ENCODE measurements at regions not wholly inside any gene's neighbourhood (a gene's known extent, or its start where the extent isn't known, plus 50 kb on each side); places are given as distances from the start of the nearest gene placed in this dataset.
A peak's percentile ranks its signal among the peaks of the same experiment; 100 is the strongest.

DNA sequence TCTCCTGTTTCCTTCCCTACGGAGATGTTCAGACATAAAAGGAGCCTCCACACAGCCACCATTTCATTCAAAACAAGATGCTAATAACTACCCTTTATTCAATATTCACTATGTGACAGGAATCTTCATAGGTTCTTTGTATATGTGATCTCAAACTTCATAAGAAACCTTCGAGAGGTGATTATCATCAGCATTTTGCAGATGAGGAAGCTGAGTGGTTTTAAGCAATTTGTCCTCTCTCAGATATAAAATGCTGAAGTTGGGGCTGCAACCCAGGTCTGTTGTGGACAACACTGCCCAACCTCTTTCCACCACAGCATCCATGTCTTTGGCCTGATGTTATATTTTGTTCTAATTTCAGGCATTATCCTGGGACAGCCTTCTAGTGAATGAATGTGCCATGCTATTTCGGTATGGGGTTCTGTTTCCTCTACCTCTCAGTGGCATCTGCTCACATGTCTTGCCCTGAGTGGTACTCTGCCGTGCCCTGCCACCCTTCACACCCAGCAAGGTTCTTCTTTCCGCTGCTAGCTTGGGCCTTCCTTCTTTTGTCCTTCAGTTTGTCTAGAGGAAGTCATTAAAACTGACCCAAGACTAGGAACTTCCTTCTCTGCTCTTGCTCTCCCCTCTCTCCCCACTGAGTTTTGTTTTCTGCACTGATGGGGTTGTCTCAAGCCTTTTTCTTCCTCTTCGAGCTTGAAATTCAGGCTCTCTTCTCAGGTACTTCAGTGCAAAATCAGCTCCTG is 300.9 kb upstream of the PRDM1 start:
- no peaks in the 10 kb centered on the region for H3K36me3 Mint-ChIP-seq (ENCODE audit: low read depth)
- H3K36me3 ChIP-seq (ENCODE audit: insufficient read depth), result no peaks in the 10 kb centered on the region
- H3K4me3 ChIP-seq, result no peak overlapping the region
- TF ChIP-seq, protein P1, sequence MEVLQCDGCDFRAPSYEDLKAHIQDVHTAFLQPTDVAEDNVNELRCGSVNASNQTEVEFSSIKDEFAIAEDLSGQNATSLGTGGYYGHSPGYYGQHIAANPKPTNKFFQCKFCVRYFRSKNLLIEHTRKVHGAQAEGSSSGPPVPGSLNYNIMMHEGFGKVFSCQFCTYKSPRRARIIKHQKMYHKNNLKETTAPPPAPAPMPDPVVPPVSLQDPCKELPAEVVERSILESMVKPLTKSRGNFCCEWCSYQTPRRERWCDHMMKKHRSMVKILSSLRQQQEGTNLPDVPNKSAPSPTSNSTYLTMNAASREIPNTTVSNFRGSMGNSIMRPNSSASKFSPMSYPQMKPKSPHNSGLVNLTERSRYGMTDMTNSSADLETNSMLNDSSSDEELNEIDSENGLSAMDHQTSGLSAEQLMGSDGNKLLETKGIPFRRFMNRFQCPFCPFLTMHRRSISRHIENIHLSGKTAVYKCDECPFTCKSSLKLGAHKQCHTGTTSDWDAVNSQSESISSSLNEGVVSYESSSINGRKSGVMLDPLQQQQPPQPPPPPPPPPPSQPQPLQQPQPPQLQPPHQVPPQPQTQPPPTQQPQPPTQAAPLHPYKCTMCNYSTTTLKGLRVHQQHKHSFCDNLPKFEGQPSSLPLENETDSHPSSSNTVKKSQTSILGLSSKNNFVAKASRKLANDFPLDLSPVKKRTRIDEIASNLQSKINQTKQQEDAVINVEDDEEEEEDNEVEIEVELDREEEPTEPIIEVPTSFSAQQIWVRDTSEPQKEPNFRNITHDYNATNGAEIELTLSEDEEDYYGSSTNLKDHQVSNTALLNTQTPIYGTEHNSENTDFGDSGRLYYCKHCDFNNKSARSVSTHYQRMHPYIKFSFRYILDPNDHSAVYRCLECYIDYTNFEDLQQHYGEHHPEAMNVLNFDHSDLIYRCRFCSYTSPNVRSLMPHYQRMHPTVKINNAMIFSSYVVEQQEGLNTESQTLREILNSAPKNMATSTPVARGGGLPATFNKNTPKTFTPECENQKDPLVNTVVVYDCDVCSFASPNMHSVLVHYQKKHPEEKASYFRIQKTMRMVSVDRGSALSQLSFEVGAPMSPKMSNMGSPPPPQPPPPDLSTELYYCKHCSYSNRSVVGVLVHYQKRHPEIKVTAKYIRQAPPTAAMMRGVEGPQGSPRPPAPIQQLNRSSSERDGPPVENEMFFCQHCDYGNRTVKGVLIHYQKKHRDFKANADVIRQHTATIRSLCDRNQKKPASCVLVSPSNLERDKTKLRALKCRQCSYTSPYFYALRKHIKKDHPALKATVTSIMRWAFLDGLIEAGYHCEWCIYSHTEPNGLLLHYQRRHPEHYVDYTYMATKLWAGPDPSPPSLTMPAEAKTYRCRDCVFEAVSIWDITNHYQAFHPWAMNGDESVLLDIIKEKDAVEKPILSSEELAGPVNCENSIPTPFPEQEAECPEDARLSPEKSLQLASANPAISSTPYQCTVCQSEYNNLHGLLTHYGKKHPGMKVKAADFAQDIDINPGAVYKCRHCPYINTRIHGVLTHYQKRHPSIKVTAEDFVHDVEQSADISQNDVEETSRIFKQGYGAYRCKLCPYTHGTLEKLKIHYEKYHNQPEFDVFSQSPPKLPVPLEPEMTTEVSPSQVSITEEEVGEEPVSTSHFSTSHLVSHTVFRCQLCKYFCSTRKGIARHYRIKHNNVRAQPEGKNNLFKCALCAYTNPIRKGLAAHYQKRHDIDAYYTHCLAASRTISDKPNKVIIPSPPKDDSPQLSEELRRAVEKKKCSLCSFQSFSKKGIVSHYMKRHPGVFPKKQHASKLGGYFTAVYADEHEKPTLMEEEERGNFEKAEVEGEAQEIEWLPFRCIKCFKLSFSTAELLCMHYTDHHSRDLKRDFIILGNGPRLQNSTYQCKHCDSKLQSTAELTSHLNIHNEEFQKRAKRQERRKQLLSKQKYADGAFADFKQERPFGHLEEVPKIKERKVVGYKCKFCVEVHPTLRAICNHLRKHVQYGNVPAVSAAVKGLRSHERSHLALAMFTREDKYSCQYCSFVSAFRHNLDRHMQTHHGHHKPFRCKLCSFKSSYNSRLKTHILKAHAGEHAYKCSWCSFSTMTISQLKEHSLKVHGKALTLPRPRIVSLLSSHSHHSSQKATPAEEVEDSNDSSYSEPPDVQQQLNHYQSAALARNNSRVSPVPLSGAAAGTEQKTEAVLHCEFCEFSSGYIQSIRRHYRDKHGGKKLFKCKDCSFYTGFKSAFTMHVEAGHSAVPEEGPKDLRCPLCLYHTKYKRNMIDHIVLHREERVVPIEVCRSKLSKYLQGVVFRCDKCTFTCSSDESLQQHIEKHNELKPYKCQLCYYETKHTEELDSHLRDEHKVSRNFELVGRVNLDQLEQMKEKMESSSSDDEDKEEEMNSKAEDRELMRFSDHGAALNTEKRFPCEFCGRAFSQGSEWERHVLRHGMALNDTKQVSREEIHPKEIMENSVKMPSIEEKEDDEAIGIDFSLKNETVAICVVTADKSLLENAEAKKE (CRISPR knock-in tag; IDR thresholded peaks at IDR 0.05), result no peak
- TF ChIP-seq STAT1 (IDR thresholded peaks at IDR 0.05; ENCODE audit: unreplicated experiment) (no peak), EZH2phosphoT487 (IDR thresholded peaks at IDR 0.05; ENCODE audit: unreplicated experiment) (no peak)
- TF ChIP-seq, protein P2, sequence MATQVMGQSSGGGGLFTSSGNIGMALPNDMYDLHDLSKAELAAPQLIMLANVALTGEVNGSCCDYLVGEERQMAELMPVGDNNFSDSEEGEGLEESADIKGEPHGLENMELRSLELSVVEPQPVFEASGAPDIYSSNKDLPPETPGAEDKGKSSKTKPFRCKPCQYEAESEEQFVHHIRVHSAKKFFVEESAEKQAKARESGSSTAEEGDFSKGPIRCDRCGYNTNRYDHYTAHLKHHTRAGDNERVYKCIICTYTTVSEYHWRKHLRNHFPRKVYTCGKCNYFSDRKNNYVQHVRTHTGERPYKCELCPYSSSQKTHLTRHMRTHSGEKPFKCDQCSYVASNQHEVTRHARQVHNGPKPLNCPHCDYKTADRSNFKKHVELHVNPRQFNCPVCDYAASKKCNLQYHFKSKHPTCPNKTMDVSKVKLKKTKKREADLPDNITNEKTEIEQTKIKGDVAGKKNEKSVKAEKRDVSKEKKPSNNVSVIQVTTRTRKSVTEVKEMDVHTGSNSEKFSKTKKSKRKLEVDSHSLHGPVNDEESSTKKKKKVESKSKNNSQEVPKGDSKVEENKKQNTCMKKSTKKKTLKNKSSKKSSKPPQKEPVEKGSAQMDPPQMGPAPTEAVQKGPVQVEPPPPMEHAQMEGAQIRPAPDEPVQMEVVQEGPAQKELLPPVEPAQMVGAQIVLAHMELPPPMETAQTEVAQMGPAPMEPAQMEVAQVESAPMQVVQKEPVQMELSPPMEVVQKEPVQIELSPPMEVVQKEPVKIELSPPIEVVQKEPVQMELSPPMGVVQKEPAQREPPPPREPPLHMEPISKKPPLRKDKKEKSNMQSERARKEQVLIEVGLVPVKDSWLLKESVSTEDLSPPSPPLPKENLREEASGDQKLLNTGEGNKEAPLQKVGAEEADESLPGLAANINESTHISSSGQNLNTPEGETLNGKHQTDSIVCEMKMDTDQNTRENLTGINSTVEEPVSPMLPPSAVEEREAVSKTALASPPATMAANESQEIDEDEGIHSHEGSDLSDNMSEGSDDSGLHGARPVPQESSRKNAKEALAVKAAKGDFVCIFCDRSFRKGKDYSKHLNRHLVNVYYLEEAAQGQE (IDR thresholded peaks at IDR 0.05; ENCODE audit: unreplicated experiment), result no peak
- H3K4me1 Mint-ChIP-seq, result 0 out of 3 replicates have a peak, but pooled peaks cover 2% of the 10 kb centered on the region
- peaks cover 2% of the 10 kb centered on the region for H3K27me3 Mint-ChIP-seq (ENCODE audit: insufficient read depth, low read depth, poor library complexity)
- peaks cover 6% of the 10 kb centered on the region; the same call in 1 of the 2 replicates for H3K9me2 ChIP-seq (ENCODE audit: insufficient read depth)
- H3K27me3 ChIP-seq (ENCODE audit: insufficient read depth), result no peaks in the 10 kb centered on the region
- H3K4me3 Mint-ChIP-seq, result no peak overlapping the region
- H3K4me2 ChIP-seq, result no peak overlapping the region
- no peak for ATAC-seq
- H3K27ac Mint-ChIP-seq, result no peak overlapping the region
- H3K27ac ChIP-seq (ENCODE audit: low read depth), result no peak overlapping the region
- no peaks in the 10 kb centered on the region for H4K20me1 ChIP-seq (replicated peaks; ENCODE audit: insufficient read depth)
- H3K4me1 ChIP-seq (ENCODE audit: insufficient read depth), result no peaks in the 10 kb centered on the region
- no peaks in the 10 kb centered on the region for H3K9me3 Mint-ChIP-seq
- no peaks in the 10 kb centered on the region for H3K79me2 ChIP-seq (replicated peaks; ENCODE audit: insufficient read depth)
- DNase-seq (ENCODE audit: low spot score), result no peak
- H3F3A ChIP-seq (replicated peaks; ENCODE audit: low read depth), result no peaks in the 10 kb centered on the region
- H2AFZ ChIP-seq, result peak overlapping the region; percentile 52; the same call in 1 of the 2 replicates
